PC-9 (cell line): ENCODE measurements at regions not wholly inside any gene's neighbourhood (a gene's known extent, or its start where the extent isn't known, plus 50 kb on each side); places are given as distances from the start of the nearest gene placed in this dataset.

ENCODE experiments used
- EZH2 ChIP-seq: fragments of 200-600 bp; sonication (generic); IDR thresholded peaks from 2 replicates; pipeline ENCODE4 v1.8.0; 2017; ENCODE audit warnings: antibody characterized with exemption, low read depth
- TF ChIP-seq, protein P1 (sequence below): fragments of 200-600 bp; sonication (generic); conservative IDR thresholded peaks from 2 replicates; pipeline ENCODE4 v1.6.1; 2017; ENCODE audit warnings: mixed run types, antibody characterized with exemption, mild to moderate bottlenecking, moderate library complexity

DNA sequence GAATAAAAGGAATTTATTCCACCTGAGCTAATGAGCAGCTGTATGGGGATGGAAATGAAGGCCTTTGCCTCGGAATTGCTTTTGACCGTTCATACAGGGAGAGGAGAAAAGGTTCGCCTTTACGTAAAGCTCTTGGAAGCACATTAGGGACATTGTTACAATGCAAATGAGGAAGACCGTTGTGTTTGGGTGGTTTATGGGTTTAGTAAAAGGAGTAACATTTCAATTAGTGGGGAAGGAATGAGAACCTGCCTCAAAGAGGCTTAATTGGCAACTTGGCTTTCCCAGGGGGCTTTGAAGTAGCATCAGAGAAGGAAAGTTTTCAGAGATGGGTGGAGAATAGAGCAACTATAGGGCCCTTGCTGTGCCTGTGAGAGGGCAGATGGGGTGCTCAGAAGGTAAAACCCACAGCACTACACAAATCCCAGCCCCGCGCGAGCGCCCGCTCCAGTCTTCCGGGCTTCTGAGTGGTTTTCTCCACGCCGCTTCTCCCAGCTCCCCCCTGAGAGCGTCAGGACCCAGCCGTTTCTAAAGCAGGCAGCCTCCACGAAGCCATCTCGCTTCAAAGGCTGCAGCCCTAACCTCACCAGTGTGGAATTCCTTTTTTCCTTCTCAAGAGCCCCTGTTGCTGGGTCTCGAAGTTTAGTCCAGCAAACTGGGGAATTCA, 192.0 kb upstream of the HES1 start:
- TF ChIP-seq, protein P1, sequence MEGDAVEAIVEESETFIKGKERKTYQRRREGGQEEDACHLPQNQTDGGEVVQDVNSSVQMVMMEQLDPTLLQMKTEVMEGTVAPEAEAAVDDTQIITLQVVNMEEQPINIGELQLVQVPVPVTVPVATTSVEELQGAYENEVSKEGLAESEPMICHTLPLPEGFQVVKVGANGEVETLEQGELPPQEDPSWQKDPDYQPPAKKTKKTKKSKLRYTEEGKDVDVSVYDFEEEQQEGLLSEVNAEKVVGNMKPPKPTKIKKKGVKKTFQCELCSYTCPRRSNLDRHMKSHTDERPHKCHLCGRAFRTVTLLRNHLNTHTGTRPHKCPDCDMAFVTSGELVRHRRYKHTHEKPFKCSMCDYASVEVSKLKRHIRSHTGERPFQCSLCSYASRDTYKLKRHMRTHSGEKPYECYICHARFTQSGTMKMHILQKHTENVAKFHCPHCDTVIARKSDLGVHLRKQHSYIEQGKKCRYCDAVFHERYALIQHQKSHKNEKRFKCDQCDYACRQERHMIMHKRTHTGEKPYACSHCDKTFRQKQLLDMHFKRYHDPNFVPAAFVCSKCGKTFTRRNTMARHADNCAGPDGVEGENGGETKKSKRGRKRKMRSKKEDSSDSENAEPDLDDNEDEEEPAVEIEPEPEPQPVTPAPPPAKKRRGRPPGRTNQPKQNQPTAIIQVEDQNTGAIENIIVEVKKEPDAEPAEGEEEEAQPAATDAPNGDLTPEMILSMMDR: no peak
- TF ChIP-seq EZH2: no peak
